Keratinocyte (primary cell): ENCODE measurements at regions not wholly inside any gene's neighbourhood (a gene's known extent, or its start where the extent isn't known, plus 50 kb on each side); places are given as distances from the start of the nearest gene placed in this dataset.

Experiments used
- CTCF ChIP-seq, 3 experiments: IDR thresholded peaks in 1 of 3; conservative IDR thresholded peaks in 1 of 3; optimal IDR thresholded peaks in 1 of 3; 2 replicates in 2 of 3; 3 replicates in 1 of 3; pipeline versions ENCODE3 to v1.5.1; 2011; ENCODE audit warnings: low read length in 3 of 3, mild to moderate bottlenecking in 3 of 3, moderate library complexity in 2 of 3, control low read depth in 1 of 3, inconsistent platforms in 1 of 3; ENCODE audit not compliant: insufficient read depth in 2 of 3; ENCODE audit errors: extremely low read depth in 1 of 3
- EZH2 ChIP-seq: IDR thresholded peaks from one replicate; pipeline ENCODE4 v1.6.1; 2012; ENCODE audit warnings: inconsistent platforms, mild to moderate bottlenecking, low read length, moderate library complexity

GRCh38 chr4:34094114-34094513 is 2150.2 kb downstream of the ARAP2 start:
- no peak for TF ChIP-seq CTCF (optimal IDR thresholded peaks at IDR 0.05 in 1 of 3, IDR thresholded peaks at IDR 0.05 in 1 of 3, conservative IDR thresholded peaks at IDR 0.05 in 1 of 3; ENCODE audit: extremely low read depth in 1 of 3, insufficient read depth in 2 of 3, low read length in 3 of 3)
- TF ChIP-seq EZH2 = no peak
